HCT116 (cell line): ENCODE measurements at regions not wholly inside any gene's neighbourhood (a gene's known extent, or its start where the extent isn't known, plus 50 kb on each side); places are given as distances from the start of the nearest gene placed in this dataset.

Experiments used
- CTCF ChIP-seq, 3 experiments: fragments of 200-600 bp in 1 of 3; sonication (generic) in 1 of 3; IDR thresholded peaks in 2 of 3; conservative IDR thresholded peaks in 1 of 3; 2 replicates each; pipeline ENCODE4 v1.5.1; 2012 to 2017; ENCODE audit warnings: low read depth in 2 of 3, low read length in 2 of 3, antibody characterized with exemption in 1 of 3, borderline replicate concordance in 1 of 3, control low read depth in 1 of 3, mild to moderate bottlenecking in 1 of 3, mixed read lengths in 1 of 3, mixed run types in 1 of 3, moderate library complexity in 1 of 3; ENCODE audit not compliant: insufficient read depth in 1 of 3
- EGR1 ChIP-seq: IDR thresholded peaks from 2 replicates; pipeline ENCODE4 v1.6.1; 2012; ENCODE audit warnings: low read depth
- EZH2 ChIP-seq: fragments of 200-600 bp; sonication (generic); IDR thresholded peaks from 2 replicates; pipeline ENCODE4 v1.6.1; 2017; ENCODE audit warnings: antibody characterized with exemption, mixed run types
- EZH2phosphoT487 ChIP-seq: fragments of 200-600 bp; IDR thresholded peaks from 2 replicates; pipeline ENCODE4 v1.6.1; 2018; ENCODE audit warnings: antibody characterized with exemption, borderline replicate concordance
- POLR2A ChIP-seq: IDR thresholded peaks from 2 replicates; pipeline ENCODE4 v1.7.0; 2011; ENCODE audit warnings: borderline replicate concordance; ENCODE audit not compliant: insufficient read depth, insufficient read length; ENCODE audit errors: extremely low read depth
- RAD21 ChIP-seq: IDR thresholded peaks from 2 replicates; pipeline ENCODE4 v1.6.1; 2012; ENCODE audit warnings: low read depth, mild to moderate bottlenecking
- SIN3A ChIP-seq: IDR thresholded peaks from 2 replicates; pipeline ENCODE4 v1.6.1; 2012; ENCODE audit warnings: low read depth

- TF ChIP-seq CTCF (IDR thresholded peaks at IDR 0.05 in 2 of 3, conservative IDR thresholded peaks at IDR 0.05 in 1 of 3; ENCODE audit: borderline replicate concordance in 1 of 3, insufficient read depth in 1 of 3, low read depth in 2 of 3, low read length in 2 of 3) = no peak
- TF ChIP-seq POLR2A = no peak
- no peak for TF ChIP-seq EGR1
- no peak for TF ChIP-seq EZH2
- TF ChIP-seq EZH2phosphoT487 = no peak
- no peak for TF ChIP-seq SIN3A
- no peak for TF ChIP-seq RAD21
These were observed 473.5 kb downstream of the TMEM182 start for GRCh38 chr2:103235283-103235682.
